Islet precursor cell (in vitro differentiated cells): ENCODE measurements at regions not wholly inside any gene's neighbourhood (a gene's known extent, or its start where the extent isn't known, plus 50 kb on each side); places are given as distances from the start of the nearest gene placed in this dataset.
A peak's percentile ranks its signal among the peaks of the same experiment; 100 is the strongest.

Experiments
- DNase-seq: peaks from one replicate; pipeline ENCODE4 v3.0.0-alpha.2; 2018

DNA sequence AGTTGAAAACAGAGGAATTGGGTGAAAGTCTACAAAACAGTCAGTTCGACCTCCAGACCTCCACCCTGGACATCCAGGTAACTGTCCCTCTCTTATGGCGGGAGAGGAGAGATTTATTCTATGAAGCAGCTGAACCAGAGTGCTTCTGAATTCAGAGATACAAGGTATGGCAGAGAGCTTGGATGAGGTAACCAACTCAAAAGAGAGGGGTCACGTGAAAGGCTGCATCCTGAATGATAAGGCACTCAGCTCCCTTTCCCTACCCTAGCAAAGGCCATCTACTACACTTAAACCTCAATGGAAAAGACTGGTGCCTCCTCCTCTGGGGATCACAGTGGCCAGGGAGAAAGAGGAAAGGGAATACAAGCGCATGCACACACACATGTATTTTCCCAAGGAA is 88.4 kb upstream of the KCNA3 start:
- DNase-seq, result no peak

GRCh38 chr1:110760321-110760720 is 85.6 kb upstream of the KCNA3 start:
- DNase-seq, result no peak

- DNase-seq, result no peak
These were observed 81.8 kb upstream of the KCNA3 start for GRCh38 chr1:110756506-110756905.

DNA sequence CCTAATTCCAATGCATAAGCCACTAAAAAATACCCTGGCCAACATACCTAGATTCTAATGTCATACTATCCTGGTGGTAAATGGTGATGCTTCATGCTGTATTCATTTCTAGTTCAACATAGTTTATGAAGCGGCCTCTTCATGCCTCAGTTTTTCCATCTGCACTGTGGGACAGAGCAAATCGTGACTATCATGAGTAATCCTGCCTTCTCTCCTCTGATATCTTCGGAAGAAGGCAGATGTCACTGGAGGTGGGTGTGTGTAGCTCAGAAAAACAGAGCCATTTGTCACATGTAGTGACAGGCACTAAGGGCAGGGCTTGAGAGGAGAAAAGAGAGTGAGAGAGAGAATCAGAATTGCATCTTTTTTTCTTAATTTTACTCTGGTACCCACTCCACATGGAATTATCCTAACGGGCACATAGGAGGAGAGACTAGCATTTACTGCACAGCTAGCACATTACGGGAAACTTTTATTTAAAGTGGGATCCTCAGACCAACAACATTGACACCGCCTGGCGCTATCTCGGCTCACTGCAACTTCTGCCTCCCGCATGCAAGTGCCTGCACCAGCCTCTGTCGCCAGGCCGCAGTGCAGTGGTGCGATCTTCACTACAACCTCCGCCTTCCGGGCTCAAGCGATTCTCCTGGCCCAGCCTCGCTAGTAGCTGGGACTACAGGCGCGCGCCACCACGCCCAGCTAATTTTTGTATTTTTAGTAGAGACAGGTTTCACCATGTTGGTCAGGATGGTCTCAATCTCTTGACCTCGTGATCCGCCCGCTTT is 78.4 kb upstream of the KCNA3 start:
- DNase-seq, result no peak

DNA sequence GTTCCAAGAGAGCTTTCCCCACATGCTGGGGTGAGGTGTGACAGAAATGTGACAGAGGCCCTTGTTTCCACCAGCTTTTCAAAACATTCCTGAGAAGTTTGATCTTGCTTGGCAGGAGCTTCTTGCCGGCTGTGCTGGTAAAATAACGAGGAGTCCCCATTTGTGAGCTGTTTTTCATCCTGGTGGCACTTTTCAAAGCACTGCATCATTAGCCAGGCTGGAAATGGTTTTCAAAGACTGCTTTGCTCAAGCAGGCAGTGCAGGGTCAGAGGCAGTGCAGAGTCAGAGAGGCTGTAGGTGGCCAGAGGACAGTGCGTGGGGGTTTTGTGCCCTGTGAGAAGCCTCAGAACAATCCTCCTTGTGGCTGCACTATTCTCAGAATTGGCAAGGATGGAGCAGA is 75.8 kb upstream of the KCNA3 start:
- no peak for DNase-seq

DNA sequence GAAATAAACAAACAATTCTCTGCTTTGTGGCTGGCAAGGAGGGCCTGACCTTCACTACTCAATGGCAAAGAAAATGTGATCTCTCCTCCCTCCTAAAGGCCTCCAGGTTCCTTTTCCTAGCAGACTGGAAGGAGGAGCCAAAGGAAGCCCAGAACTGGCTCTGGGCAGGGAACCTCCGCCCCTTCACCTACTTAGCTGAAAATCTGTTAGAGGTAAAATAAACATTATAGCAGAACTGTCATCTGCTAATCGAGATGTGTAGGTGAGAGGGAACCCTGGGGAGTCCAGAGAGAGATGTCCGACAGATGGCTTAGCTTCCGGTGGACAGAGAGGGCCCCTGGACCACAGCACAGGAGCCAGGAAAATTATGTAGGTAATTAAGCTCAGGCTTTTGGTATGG is 75.2 kb upstream of the KCNA3 start:
- no peak for DNase-seq

DNA sequence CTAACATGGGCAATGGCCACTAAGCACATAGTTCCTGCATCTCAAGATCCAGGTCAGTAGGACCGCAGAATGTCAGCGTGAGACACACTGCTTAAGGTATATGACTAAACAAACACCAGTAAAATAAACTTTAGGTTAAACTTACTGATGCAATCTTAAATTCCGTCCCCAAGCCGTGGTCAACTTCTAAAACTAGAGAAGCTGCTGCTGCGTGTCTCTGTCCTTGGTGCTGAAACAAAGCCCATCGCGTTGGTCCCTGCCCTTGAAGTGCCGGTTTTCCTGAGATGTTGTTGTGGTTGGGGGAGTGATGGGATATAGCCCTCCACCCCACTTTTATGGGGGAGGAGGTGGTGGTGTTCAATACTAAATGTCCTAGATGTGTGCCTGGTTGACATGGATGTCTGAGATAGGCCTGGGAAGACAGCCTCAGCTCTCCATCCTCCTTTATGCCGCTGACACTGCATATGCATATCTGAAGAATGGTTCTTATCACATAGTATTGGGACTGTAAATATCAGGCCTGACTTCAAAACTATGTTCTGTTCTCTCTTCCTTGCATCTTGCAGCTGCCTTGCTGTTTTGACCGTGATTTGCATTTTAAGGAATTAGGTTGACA is 72.0 kb upstream of the KCNA3 start:
- DNase-seq, result peak; percentile 82

GRCh38 chr1:110743397-110743796 is 68.7 kb upstream of the KCNA3 start:
- no peak for DNase-seq

DNA sequence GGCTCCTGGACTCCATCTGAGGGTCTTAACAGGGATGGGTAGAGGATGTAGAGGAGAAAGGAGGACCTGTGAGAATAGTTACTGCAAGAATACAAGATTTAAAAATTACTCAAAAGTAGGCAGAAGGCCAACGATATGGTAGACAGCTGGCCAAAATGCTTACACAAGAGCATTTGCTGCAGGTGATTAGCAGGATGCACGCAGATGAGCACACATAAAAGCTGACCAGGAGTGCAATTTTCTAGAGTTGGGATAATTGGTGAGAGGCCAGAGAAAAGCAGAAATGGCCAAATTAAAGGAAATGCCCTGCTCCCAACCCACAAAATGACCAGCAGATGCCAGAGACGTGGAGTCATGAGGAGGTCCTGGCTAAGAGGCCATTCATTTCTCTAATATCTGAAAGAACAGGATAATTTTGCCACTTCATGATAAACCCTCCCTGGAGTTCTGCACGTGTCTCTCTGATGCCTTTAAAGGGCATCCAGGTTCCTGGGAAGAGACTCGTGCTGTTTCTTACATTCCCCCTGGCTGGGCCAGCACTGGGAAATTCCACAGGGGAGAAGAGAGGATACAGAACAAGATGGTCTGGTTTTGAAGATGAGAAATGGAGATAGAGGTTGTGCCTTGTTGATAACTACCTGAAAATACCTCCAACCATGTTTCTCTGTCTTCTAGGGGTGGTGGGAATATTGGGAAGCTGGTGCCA is 62.3 kb upstream of the KCNA3 start:
- no peak for DNase-seq

- DNase-seq, result no peak
These were observed 59.5 kb upstream of the KCNA3 start for GRCh38 chr1:110734133-110734680.

DNA sequence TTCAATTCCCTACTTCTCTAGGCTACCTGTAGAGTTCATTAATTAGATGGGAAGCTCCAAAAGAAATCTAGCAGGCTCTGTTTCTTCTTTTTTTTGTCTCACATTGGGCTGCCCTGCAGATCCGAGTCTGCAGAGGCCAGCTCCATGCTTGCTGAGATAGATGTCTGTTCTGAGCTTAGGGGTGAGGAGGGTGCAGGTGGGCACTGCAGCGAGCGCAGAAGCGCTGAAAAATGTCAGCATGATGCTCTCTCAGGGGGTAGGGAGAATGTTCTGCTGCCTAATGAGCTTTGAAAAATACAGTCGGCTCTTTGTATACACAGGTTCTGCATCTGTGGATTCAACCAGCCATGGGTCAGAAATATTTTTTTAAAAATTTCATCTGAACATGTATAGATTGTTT is 56.8 kb upstream of the KCNA3 start:
- DNase-seq, result no peak

DNA sequence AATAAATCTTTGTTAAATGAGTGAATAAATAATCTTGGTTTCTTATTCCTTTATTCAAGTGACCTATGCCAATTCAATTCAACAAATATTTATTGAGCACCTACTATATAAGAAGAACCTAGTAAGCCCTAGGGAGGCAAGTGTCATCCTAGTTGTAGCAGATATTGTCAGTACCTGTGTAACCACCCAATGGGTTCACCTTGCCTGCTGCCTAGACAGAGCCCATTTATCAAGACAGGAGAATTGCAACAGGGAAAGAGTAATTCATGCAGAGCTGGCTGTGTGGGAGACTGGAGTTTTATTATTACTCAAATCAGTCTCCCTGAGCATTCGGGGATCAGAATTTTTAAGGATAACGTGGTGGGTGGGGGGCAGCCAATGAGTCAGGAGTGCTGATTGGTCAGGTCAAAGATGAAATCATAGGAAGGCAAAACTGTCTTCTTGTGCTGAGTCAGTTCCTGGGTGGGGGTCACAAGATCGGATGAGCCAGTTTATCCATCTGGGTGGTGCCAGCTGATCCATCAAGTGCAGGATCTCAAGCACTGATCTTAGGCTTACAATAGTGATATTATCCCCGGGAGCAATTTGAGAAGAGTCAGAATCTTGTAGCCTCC is 53.8 kb upstream of the KCNA3 start:
- no peak for DNase-seq

GRCh38 chr1:110727246-110727645 is 52.5 kb upstream of the KCNA3 start:
- no peak for DNase-seq

DNA sequence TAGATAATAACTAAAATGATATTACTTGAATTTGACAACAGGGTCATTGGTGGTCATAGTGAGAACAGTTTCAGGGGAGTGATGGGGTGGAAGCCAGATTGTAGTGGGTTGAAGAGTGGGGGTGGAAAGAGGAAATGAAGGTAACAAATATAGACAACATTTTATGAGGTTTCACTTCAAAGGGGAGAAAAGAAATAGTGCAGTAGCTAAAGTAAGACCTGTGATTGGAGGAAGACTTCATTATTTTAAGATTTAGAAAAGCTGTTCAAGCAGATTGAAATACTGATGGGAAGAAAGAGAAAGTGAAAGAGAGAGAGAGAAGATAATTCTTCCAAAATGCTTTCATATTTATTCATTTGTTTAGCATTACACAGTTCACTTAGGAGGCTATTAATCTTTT is 52.0 kb upstream of the KCNA3 start:
- no peak for DNase-seq
